IPS-15b (cell line): ENCODE measurements at regions not wholly inside any gene's neighbourhood (a gene's known extent, or its start where the extent isn't known, plus 50 kb on each side); places are given as distances from the start of the nearest gene placed in this dataset.
"Not testable (repeated sequence)": the region's sequence is repeated elsewhere in the genome, so short reads cannot be mapped to it uniquely, and the experiment has no call there.

Experiments used
- H3K27me3 ChIP-seq: one replicate; pipeline ENCODE4 v1.6.1; 2013; ENCODE audit warnings: low read length; ENCODE audit not compliant: control insufficient read depth, insufficient read depth
- H3K36me3 ChIP-seq: one replicate; pipeline ENCODE4 v1.6.1; 2013; ENCODE audit warnings: low read length; ENCODE audit not compliant: control insufficient read depth, insufficient read depth
- H3K4me1 ChIP-seq: one replicate; pipeline ENCODE4 v1.6.1; 2013; ENCODE audit warnings: mild to moderate bottlenecking, low read length; ENCODE audit not compliant: control insufficient read depth, insufficient read depth
- H3K4me3 ChIP-seq: one replicate; pipeline ENCODE4 v1.5.1; 2013; ENCODE audit warnings: low read depth, low read length
- H3K9ac ChIP-seq: one replicate; pipeline ENCODE4 v1.6.1; 2013; ENCODE audit warnings: low read depth, mild to moderate bottlenecking, low read length
- H3K9me3 ChIP-seq: one replicate; pipeline ENCODE4 v1.6.1; 2013; ENCODE audit warnings: mild to moderate bottlenecking, low read length; ENCODE audit not compliant: control insufficient read depth, insufficient read depth

DNA sequence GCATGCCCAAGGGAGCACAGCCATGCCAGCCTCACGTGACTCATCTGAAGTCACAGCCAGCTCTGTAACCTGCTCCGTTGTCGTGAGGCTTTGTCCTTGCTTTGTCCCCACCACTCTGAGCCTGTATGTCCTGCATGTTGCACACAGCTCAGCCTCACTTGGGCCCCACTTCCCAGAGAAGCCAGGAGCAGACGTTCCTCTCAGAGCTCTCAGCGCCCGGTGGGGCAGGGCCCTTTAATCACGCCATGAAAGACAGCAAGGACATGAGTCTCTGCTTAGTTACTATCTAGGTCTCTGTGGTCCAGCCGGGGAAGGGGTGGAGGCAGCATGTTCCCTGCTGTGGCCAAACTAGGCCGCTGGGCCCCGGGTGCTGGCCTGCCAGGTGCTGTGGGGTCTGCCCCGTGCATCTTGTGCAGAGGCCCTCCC, 127.4 kb upstream of the FAM20C start:
- no peaks in the 10 kb centered on the region for H3K36me3 ChIP-seq
- H3K9me3 ChIP-seq = no peaks in the 10 kb centered on the region
- peaks cover 2% of the 10 kb centered on the region for H3K4me1 ChIP-seq
- H3K27me3 ChIP-seq = no peaks in the 10 kb centered on the region
- no peak overlapping the region for H3K4me3 ChIP-seq
- no peak overlapping the region for H3K9ac ChIP-seq

DNA sequence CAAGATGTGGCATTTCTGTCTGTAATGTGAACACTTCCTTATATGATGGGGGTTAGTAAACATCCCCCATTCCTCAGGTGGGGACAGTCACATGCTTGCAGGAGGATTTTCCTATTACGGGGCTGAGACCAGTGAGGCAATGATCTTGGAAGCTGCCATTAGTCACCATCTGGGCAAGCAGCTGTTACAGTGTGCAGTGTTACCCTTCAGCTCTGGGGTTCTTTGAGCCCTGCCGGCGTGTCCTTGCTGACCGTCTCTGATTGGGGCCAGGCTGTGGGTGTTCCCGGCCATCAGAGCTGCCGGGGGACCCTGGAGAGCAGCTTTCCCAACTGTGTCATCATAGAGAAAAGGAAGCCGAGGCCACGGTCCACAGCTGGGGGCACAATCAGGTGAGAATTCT, 126.8 kb upstream of the FAM20C start:
- Histone ChIP-seq H3K4me3 (no peak overlapping the region), H3K4me1 (no peaks in the 10 kb centered on the region)

DNA sequence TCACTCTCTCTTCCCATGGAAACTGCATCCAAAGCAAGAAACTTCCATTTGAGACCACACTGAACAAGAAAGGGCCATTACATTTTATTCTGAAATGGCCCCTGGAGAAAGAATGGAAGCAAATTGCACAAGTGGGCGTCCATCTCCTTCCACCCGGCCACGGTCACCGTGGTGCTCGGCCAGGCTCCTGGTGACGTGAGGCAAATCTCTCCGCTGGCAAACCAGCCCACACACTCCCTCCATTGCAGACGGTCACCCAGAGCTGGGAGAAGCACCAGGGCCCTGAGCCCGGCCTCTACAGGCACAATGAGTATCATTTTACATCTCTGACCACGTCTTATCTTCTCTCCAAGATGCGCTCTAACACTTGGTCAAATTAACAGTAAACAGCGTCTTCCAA, 126.1 kb upstream of the FAM20C start:
- H3K4me1 ChIP-seq = no peaks in the 10 kb centered on the region
- no peaks in the 10 kb centered on the region for H3K36me3 ChIP-seq
- no peak overlapping the region for H3K4me3 ChIP-seq
- no peak overlapping the region for H3K9ac ChIP-seq
- no peaks in the 10 kb centered on the region for H3K27me3 ChIP-seq
- no peaks in the 10 kb centered on the region for H3K9me3 ChIP-seq

More for the DNA sequence above, 126.8 kb upstream of the FAM20C start:
- no peak overlapping the region for H3K9ac ChIP-seq
- no peaks in the 10 kb centered on the region for H3K9me3 ChIP-seq
- H3K36me3 ChIP-seq = no peaks in the 10 kb centered on the region
- no peaks in the 10 kb centered on the region for H3K27me3 ChIP-seq

DNA sequence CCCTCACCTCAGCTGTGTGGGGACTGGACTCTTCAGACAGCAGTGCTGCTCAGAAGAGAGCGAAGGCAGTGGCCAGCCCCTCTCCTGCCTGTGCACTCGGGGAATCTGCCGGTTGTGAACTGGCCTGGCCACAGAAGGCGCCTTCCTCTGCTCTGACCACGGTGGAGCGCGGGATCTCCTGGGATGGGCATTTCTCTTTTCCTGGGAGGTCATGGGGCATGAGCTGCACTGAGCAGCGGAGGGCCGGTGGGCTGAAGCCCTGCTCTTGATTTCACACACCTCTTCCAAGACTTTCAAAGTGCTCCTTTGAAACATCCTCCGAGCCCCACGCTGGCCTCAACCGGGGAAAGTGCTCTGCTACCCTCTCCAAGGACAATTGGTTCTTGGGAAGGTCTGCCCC, 125.6 kb upstream of the FAM20C start:
- Histone ChIP-seq H3K4me3 (no peak overlapping the region), H3K27me3 (no peaks in the 10 kb centered on the region), H3K4me1 (no peaks in the 10 kb centered on the region), H3K9me3 (no peaks in the 10 kb centered on the region), H3K36me3 (no peaks in the 10 kb centered on the region), H3K9ac (no peak overlapping the region)

DNA sequence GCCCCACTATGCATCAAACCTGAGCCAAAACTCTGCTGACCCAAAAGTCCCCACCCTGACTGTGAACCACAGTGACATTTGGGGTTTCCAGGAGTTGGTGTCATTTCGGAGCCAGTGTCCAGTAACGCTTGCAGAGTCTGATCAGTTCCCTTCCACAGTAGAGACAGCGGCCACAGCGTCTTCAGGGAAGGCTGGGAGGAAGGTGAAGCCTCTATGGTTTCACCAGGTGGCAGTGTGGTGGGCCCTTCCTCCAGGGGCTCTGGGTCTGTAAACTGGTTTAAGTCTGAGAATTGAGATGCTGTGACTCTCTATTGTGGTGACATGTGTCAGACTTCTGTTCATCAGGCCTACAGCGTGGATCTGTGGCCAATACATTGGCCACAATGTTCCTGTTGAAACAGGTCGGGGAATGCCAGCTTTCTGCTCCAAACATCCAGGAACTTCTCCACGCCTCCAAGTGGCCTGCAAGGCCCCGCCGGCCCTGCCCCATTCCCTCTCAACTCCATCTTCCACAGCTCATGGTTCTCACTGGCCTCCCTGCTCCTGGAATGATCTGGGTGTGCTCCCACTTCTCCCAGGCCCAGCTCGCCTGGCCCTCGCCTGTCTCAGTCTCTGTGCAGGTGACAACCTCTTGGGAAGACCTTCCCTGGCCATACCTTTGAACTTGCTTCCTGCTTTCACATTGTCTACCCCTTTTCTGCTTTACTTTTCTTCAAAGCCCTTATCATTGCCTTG, 124.5 kb upstream of the FAM20C start:
- Histone ChIP-seq H3K9ac (no peak overlapping the region), H3K4me3 (no peak overlapping the region), H3K9me3 (no peaks in the 10 kb centered on the region), H3K4me1 (no peaks in the 10 kb centered on the region), H3K27me3 (no peaks in the 10 kb centered on the region), H3K36me3 (no peaks in the 10 kb centered on the region)

DNA sequence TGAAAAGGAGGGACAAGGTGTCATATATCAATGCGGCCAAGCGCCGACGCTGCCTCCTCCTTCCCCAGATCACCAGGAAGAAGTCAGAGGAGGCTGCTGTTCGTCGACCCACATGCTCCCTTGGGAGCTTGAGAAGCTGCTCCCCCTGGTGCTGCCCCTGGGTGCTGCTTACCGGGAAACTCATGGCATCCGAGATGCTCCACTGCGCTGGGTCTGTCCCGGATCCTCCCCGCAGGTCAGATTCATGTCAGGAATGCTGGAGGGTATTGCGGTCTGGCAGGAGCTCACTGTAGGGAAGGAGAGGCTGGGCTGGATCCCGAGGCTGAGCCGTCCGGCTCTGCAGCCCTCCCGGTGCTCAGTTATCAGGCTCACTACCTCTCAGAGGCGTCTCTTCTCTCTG, 123.7 kb upstream of the FAM20C start:
- Histone ChIP-seq H3K9ac (no peak overlapping the region), H3K4me3 (no peak overlapping the region)

DNA sequence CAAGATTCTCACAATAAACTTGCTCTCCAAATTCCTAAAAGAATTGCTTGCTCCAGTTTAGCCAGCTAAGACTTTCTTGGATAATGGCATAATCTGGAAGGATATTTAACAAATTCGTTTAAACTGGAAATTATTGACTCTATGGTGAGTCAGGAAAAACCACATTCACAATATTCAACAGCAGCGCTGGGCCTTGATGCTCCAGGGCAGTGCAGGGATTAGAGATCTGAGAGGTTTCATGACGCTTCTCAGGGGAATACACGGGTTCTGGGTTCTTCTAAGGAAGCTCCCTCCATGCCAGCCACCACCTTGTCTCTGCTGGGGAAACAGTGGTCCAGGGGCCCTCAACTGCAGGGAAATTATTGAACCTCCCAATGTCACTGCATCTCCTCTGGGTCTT, 123.3 kb upstream of the FAM20C start:
- not testable (repeated sequence) for H3K4me3 ChIP-seq, H3K9me3 ChIP-seq, H3K4me1 ChIP-seq, H3K9ac ChIP-seq, H3K36me3 ChIP-seq, H3K27me3 ChIP-seq

More for the DNA sequence above, 123.7 kb upstream of the FAM20C start:
- Histone ChIP-seq H3K27me3 (no peaks in the 10 kb centered on the region), H3K9me3 (no peaks in the 10 kb centered on the region), H3K36me3 (no peaks in the 10 kb centered on the region), H3K4me1 (no peaks in the 10 kb centered on the region)

DNA sequence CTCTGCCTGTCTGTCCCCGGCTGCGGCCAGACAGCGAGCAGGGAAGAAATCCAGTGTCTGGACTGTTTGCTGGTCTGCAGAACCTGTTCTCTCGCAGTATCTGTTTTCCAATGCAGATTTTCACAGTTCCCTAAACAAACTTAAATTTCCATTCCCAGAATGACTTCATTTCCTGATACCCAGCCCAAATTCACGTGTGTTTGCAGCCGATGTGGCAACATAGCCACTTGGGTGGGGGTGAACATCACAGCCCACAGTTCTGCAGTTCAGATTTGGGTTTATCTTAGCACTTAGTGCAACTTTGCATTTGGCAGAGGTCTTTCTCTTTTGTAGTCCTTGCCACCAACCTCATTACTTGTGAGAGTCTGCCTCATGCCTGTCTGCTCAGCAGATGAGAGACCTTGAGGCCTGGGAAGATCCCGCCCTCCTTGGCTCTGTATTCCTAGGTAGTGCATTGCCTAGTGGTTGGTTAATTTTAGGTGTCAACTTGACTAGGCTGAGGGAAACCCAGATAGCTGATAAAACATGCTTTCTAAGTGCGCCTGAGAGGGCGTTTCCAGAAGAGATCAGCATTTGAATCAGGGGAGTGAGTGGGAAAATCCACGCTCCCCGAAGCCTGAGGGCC, 122.8 kb upstream of the FAM20C start:
- H3K27me3 ChIP-seq, H3K4me1 ChIP-seq, H3K9ac ChIP-seq, H3K9me3 ChIP-seq, H3K36me3 ChIP-seq, H3K4me3 ChIP-seq: not testable (repeated sequence)

GRCh38 chr7:70207-70606, 122.2 kb upstream of the FAM20C start:
- not testable (repeated sequence) for H3K4me1 ChIP-seq, H3K36me3 ChIP-seq, H3K4me3 ChIP-seq, H3K27me3 ChIP-seq, H3K9me3 ChIP-seq, H3K9ac ChIP-seq

DNA sequence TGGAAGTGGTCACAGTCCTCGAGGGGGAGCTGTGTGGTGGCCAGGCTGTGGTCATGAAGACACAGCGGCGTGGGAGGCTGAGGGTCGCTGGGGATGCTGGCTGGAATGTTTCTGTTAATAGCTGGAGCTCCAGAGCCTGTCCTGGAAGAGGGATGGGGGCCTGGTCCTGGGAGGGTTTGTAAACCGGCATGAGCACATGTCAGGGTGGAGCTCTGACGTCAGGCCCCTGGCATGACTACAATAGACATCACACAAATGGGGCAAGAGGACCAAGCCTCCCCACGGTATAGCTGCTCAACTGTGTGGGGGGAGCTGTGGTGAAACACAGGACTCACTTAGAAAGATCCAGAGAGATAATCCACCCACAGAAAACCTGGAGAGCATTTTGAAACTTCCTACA, 121.4 kb upstream of the FAM20C start:
- H3K9me3 ChIP-seq, H3K4me1 ChIP-seq, H3K27me3 ChIP-seq, H3K9ac ChIP-seq, H3K4me3 ChIP-seq, H3K36me3 ChIP-seq: not testable (repeated sequence)

- H3K27me3 ChIP-seq, H3K4me1 ChIP-seq, H3K36me3 ChIP-seq, H3K9me3 ChIP-seq, H3K9ac ChIP-seq, H3K4me3 ChIP-seq: not testable (repeated sequence)
Measured at GRCh38 chr7:72266-73057, 119.9 kb upstream of the FAM20C start.

DNA sequence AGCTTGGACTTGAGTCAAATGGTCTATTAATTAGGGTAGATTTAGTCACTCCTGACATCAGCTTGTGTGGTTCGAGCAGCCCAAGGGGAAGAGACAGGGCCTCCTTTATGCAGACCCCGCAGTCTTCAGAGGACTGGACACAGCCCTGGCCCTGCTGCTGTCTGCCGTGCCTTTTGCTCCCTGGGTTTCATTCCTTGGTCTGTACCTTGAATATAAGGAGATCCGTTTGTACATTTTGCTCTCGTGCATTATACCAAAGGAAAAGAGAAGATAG, 119.4 kb upstream of the FAM20C start:
- H3K9ac ChIP-seq, H3K4me3 ChIP-seq, H3K36me3 ChIP-seq, H3K4me1 ChIP-seq, H3K27me3 ChIP-seq, H3K9me3 ChIP-seq: not testable (repeated sequence)
